ENCODE measurements at regions not wholly inside any gene's neighbourhood (a gene's known extent, or its start where the extent isn't known, plus 50 kb on each side); places are given as distances from the start of the nearest gene placed in this dataset.

DNA sequence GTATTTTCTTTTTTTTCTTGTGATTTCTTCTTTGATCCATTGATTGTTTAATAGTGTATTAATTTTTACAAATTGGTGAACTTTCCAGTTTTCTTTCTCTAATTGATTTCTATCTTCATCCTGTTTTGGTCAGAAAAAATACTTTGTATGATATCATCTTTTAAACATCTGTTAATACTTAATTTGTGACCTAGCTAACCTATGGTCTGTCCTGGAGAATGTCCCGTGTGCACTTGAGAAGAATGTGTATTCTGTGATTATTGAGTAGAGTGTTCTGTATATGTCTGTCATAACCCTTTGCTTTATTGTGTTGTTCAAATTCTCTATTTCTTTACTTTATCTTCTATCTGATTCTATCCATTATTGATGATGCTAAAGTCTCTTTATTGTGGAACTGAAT is 65.8 kb upstream of the ZEB1 start:
- TF ChIP-seq, protein P1, sequence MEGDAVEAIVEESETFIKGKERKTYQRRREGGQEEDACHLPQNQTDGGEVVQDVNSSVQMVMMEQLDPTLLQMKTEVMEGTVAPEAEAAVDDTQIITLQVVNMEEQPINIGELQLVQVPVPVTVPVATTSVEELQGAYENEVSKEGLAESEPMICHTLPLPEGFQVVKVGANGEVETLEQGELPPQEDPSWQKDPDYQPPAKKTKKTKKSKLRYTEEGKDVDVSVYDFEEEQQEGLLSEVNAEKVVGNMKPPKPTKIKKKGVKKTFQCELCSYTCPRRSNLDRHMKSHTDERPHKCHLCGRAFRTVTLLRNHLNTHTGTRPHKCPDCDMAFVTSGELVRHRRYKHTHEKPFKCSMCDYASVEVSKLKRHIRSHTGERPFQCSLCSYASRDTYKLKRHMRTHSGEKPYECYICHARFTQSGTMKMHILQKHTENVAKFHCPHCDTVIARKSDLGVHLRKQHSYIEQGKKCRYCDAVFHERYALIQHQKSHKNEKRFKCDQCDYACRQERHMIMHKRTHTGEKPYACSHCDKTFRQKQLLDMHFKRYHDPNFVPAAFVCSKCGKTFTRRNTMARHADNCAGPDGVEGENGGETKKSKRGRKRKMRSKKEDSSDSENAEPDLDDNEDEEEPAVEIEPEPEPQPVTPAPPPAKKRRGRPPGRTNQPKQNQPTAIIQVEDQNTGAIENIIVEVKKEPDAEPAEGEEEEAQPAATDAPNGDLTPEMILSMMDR (IDR thresholded peaks at IDR 0.05; ENCODE audit: insufficient read depth, low read depth, low read length), result no peak
- Histone ChIP-seq H3K27me3 (ENCODE audit: control insufficient read depth, insufficient read depth, low read length) (no peaks in the 10 kb centered on the region), H3K36me3 (ENCODE audit: control insufficient read depth, insufficient read depth, low read length) (no peaks in the 10 kb centered on the region)

DNA sequence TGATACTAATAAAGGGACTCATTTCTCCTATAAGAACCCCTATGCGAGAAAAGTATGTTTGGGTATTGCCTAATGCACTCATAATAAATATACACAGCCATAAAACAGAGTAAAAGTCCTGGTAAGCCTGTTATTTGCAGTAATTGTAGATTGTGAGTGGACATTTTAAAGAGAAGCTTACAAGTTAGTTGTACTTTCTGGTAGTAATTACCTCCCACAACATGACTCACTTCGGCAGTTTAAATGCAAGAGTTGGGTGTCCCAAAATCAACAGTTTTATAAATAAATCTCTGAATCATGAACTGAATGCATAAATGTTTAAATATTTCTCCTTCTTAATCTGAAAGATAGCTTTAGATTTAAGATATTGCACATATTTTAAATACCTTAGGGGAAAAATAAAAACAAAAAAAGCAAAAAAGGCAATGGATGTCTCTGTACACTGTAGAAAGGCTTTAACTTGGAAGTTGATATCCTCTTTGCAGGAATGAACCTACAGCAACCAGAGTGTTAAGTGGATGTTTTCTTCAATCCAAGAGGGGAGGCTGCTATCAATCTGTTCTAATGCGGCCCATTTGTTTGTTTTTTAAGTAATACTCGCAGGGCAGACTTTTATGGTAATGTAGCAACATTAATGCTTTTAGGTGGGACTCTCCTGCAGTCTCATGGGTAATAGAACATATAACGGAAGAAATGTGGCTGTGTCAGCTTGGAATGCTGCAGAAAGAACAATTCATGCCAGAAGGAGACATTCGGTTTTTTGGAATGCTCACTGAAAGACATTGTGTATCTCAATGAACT is 57.3 kb upstream of the ZEB1 start:
- TF ChIP-seq, protein P1 (IDR thresholded peaks at IDR 0.05; ENCODE audit: insufficient read depth, low read depth, low read length), result no peak
- H3K27me3 ChIP-seq (ENCODE audit: control insufficient read depth, insufficient read depth, low read length), result no peaks in the 10 kb centered on the region
- ChIA-PET POLR2A (interaction anchor here (0.5 to 0.8 kb wide), 3 partner anchors 132 to 477 kb away, joined by 3 to 7 read pairs (median 3); no protein-coding TSS in a partner anchor), CTCF (interaction anchor here (0.6 to 2.0 kb wide), 4 partner anchors 11 to 476 kb away, joined by 3 to 5 read pairs (median 3); no protein-coding TSS in a partner anchor)
- no peaks in the 10 kb centered on the region for H3K36me3 ChIP-seq (ENCODE audit: control insufficient read depth, insufficient read depth, low read length)
- H3K4me3 ChIP-seq (ENCODE audit: low read depth, low read length), result no peak overlapping the region
- peak; percentile 83 for DNase-seq (ENCODE audit: low read depth)

More for the DNA sequence above, 65.8 kb upstream of the ZEB1 start:
- CTCF ChIA-PET, result interaction anchor here (0.7 kb wide), 1 partner anchor 215 kb away, joined by 3 read pairs; no protein-coding TSS in a partner anchor
- DNase-seq (ENCODE audit: low read depth), result no peak
- H3K4me3 ChIP-seq (ENCODE audit: low read depth, low read length), result no peak overlapping the region
- POLR2A ChIA-PET, result no interaction called here

DNA sequence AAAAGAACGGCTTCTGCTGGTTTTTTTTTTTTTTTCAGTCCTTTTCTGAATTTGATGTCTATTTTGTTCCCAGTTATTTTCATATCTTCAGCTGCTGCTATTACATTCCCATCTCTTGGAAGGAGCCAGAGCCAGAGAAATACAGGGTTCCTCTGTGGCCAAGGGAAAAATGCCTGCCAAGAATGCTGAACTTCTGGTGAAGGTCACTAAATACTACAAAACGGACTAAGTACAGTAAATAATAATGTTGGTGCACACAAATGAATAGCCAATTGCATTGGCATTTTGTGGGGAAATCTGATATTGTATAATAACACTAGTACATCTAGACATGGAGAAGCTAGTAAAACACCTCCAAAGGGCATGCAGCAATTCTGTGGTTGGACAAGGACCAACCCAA is 56.3 kb upstream of the ZEB1 start:
- POLR2A ChIA-PET, result interaction anchor here (0.9 kb wide), 1 partner anchor 231 kb away, joined by 10 read pairs; the partner anchor contains the start of gene ZNF438
- Histone ChIP-seq H3K4me3 (ENCODE audit: low read depth, low read length) (no peak overlapping the region), H3K27me3 (ENCODE audit: control insufficient read depth, insufficient read depth, low read length) (no peaks in the 10 kb centered on the region), H3K36me3 (ENCODE audit: control insufficient read depth, insufficient read depth, low read length) (no peaks in the 10 kb centered on the region)
- peak; percentile 59 for DNase-seq (ENCODE audit: low read depth)
- TF ChIP-seq, protein P1 (IDR thresholded peaks at IDR 0.05; ENCODE audit: insufficient read depth, low read depth, low read length), result no peak
- CTCF ChIA-PET, result interaction anchor here (1.2 to 2.0 kb wide), 2 partner anchors 10 to 12 kb away, joined by 3 to 5 read pairs; no protein-coding TSS in a partner anchor

DNA sequence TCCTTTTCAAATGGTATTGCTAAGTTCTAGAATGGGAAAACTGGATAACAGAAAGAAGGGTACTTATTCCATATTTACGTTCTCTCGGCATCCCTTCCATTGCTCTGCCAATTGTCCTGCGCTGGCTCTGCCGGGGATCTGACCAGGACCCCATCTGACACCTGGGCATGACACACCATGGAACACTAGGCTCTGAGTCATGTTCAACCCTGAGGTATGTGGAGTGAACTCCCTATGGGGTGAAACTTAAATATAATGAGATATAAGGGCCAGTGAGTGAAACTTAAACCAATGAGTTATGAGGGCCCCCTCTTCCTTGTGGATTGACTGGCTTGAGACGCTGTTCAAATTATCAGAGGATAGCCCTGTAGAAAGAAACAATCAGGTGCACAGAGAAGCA is 55.1 kb upstream of the ZEB1 start:
- H3K4me3 ChIP-seq (ENCODE audit: low read depth, low read length), result no peak overlapping the region
- TF ChIP-seq, protein P1 (IDR thresholded peaks at IDR 0.05; ENCODE audit: insufficient read depth, low read depth, low read length), result no peak
- CTCF ChIA-PET, result interaction anchor here (0.6 to 2.0 kb wide), 2 partner anchors 9 to 210 kb away, joined by 3 to 5 read pairs; no protein-coding TSS in a partner anchor
- no peak for DNase-seq (ENCODE audit: low read depth)
- no peaks in the 10 kb centered on the region for H3K27me3 ChIP-seq (ENCODE audit: control insufficient read depth, insufficient read depth, low read length)
- POLR2A ChIA-PET, result no interaction called here
- no peaks in the 10 kb centered on the region for H3K36me3 ChIP-seq (ENCODE audit: control insufficient read depth, insufficient read depth, low read length)

DNA sequence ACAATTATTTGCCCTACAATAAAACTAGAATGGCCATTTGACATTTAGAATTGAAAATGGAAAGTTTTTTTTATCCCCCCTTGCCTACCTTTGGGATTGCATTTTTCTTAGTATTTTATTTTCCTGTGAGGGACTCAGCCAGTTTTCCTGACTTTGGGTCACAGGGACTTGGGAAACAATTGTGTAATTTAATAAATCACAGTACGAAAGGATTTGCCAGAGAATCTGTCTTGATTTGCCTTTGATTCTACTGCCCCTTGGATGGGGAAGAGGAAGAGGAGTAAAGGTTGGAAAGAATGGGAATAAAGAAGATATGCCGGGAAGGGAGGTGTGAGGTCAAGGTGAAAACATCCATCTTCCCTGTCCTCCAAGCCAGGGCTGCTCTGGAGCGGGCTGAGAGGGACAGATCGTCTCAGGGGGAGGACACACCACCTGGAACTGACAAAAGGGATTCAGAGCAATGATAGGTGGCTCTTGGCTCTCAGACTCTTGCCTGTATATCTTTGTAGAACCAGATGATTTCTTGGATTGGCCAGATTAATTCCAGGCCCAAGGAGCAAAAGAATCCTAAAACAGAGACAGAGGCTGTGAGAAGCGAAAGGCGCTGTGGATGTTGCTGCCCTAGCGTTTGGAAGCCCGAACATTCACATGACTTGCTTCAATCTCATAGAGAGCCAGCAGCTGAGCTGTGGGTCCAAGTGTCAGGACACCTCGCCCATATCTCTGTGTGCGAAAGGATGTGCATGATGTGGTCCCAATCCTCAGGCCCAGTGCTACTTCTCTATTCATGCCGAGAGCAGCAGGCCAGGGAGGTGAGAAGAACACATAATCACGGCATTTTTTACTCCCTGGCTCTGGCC is 50.3 kb upstream of the ZEB1 start:
- no peaks in the 10 kb centered on the region for H3K27me3 ChIP-seq (ENCODE audit: control insufficient read depth, insufficient read depth, low read length)
- no peaks in the 10 kb centered on the region for H3K36me3 ChIP-seq (ENCODE audit: control insufficient read depth, insufficient read depth, low read length)
- DNase-seq (ENCODE audit: low read depth), result no peak
- ChIA-PET CTCF (no interaction called here), POLR2A (no interaction called here)
- H3K4me3 ChIP-seq (ENCODE audit: low read depth, low read length), result no peak overlapping the region
- TF ChIP-seq, protein P1 (IDR thresholded peaks at IDR 0.05; ENCODE audit: insufficient read depth, low read depth, low read length), result no peak
